Stimulated activated CD4-positive, alpha-beta T cell treated with anti-CD3 and anti-CD28 coated beads, Interleukin-12 subunit alpha, Interleukin-12 subunit beta, amount 100 ng/mL, for 48 hours (primary cell): ENCODE measurements at regions not wholly inside any gene's neighbourhood (a gene's known extent, or its start where the extent isn't known, plus 50 kb on each side); places are given as distances from the start of the nearest gene placed in this dataset.
"Not testable (repeated sequence)": the region's sequence is repeated elsewhere in the genome, so short reads cannot be mapped to it uniquely, and the experiment has no call there.

Source experiments
- DNase-seq, 3 donors: peaks; one replicate each; pipeline ENCODE4 v3.0.0-alpha.2; 2020; ENCODE audit warnings: low read depth in 2 of 3, low spot score in 1 of 3

GRCh38 chr2:87505239-87505638, 242.6 kb upstream of the PLGLB2 start:
- DNase-seq, result not testable (repeated sequence)

- DNase-seq, result not testable (repeated sequence)
Measured at GRCh38 chr2:87505909-87506308, 242.0 kb upstream of the PLGLB2 start.

- DNase-seq, result not testable (repeated sequence)
Measured at GRCh38 chr2:87507378-87508348, 240.2 kb upstream of the PLGLB2 start.

GRCh38 chr2:87511195-87511778, 236.6 kb upstream of the PLGLB2 start:
- not testable (repeated sequence) for DNase-seq

GRCh38 chr2:87512864-87513530, 234.9 kb upstream of the PLGLB2 start:
- DNase-seq, result not testable (repeated sequence)

- DNase-seq, result not testable (repeated sequence)
Measured at GRCh38 chr2:87514034-87514433, 233.9 kb upstream of the PLGLB2 start.

GRCh38 chr2:87514515-87514914, 233.4 kb upstream of the PLGLB2 start:
- DNase-seq, result not testable (repeated sequence)

GRCh38 chr2:87515226-87515625, 232.7 kb upstream of the PLGLB2 start:
- not testable (repeated sequence) for DNase-seq

GRCh38 chr2:87515875-87516274, 232.0 kb upstream of the PLGLB2 start:
- DNase-seq, result not testable (repeated sequence)

GRCh38 chr2:87516369-87516967, 231.4 kb upstream of the PLGLB2 start:
- not testable (repeated sequence) for DNase-seq

- not testable (repeated sequence) for DNase-seq
Measured at GRCh38 chr2:87517438-87517837, 230.4 kb upstream of the PLGLB2 start.

- DNase-seq, result not testable (repeated sequence)
Measured at GRCh38 chr2:87518066-87518465, 229.8 kb upstream of the PLGLB2 start.

- DNase-seq, result not testable (repeated sequence)
Measured at GRCh38 chr2:87518547-87518946, 229.3 kb upstream of the PLGLB2 start.

- DNase-seq, result not testable (repeated sequence)
Measured at GRCh38 chr2:87519158-87520011, 228.5 kb upstream of the PLGLB2 start.

GRCh38 chr2:87521057-87521456, 226.8 kb upstream of the PLGLB2 start:
- DNase-seq, result peak in 2 of 3 donors; percentile 44 to 56

GRCh38 chr2:87521489-87521888, 226.4 kb upstream of the PLGLB2 start:
- DNase-seq, result not testable (repeated sequence)

- DNase-seq, result not testable (repeated sequence)
Measured at GRCh38 chr2:87524619-87525188, 223.2 kb upstream of the PLGLB2 start.

GRCh38 chr2:87525497-87525991, 222.3 kb upstream of the PLGLB2 start:
- not testable (repeated sequence) for DNase-seq

GRCh38 chr2:87526258-87526657, 221.6 kb upstream of the PLGLB2 start:
- not testable (repeated sequence) for DNase-seq
